HG03196 (cell line): ENCODE measurements at regions not wholly inside any gene's neighbourhood (a gene's known extent, or its start where the extent isn't known, plus 50 kb on each side); places are given as distances from the start of the nearest gene placed in this dataset.

Experiments used
- ATAC-seq: cut with Tn5 transposase; IDR thresholded peaks from one replicate; pipeline ENCODE4 v1.9.1; 2021; ENCODE audit not compliant: unreplicated experiment

- ATAC-seq: no peak
These were observed 814.1 kb upstream of the SALL3 start for GRCh38 chr18:78165525-78165924.

GRCh38 chr18:78168526-78168925 is 811.1 kb upstream of the SALL3 start:
- ATAC-seq: no peak

- ATAC-seq: no peak
These were observed 810.3 kb upstream of the SALL3 start for GRCh38 chr18:78169174-78169864.

GRCh38 chr18:78171954-78172353 is 807.7 kb upstream of the SALL3 start:
- no peak for ATAC-seq

GRCh38 chr18:78174737-78175136 is 804.9 kb upstream of the SALL3 start:
- ATAC-seq: no peak

- no peak for ATAC-seq
These were observed 800.8 kb upstream of the SALL3 start for GRCh38 chr18:78178812-78179211.

GRCh38 chr18:78180741-78181140 is 798.9 kb upstream of the SALL3 start:
- no peak for ATAC-seq

GRCh38 chr18:78183815-78184214 is 795.8 kb upstream of the SALL3 start:
- ATAC-seq: no peak

GRCh38 chr18:78191276-78191675 is 788.3 kb upstream of the SALL3 start:
- ATAC-seq: no peak

GRCh38 chr18:78192054-78192453 is 787.6 kb upstream of the SALL3 start:
- no peak for ATAC-seq

GRCh38 chr18:78196280-78196679 is 783.3 kb upstream of the SALL3 start:
- ATAC-seq: no peak

- ATAC-seq: no peak
These were observed 780.6 kb upstream of the SALL3 start for GRCh38 chr18:78199002-78199401.

- ATAC-seq: no peak
These were observed 780.0 kb upstream of the SALL3 start for GRCh38 chr18:78199611-78200010.

GRCh38 chr18:78207942-78208341 is 771.7 kb upstream of the SALL3 start:
- no peak for ATAC-seq

- no peak for ATAC-seq
These were observed 771.2 kb upstream of the SALL3 start for GRCh38 chr18:78208461-78208860.

GRCh38 chr18:78213361-78213994 is 766.1 kb upstream of the SALL3 start:
- ATAC-seq: no peak

GRCh38 chr18:78221496-78221895 is 758.1 kb upstream of the SALL3 start:
- no peak for ATAC-seq

GRCh38 chr18:78228974-78229373 is 750.6 kb upstream of the SALL3 start:
- no peak for ATAC-seq

- ATAC-seq: no peak
These were observed 748.7 kb upstream of the SALL3 start for GRCh38 chr18:78230911-78231310.

GRCh38 chr18:78232196-78232595 is 747.4 kb upstream of the SALL3 start:
- ATAC-seq: no peak

- no peak for ATAC-seq
These were observed 741.8 kb upstream of the SALL3 start for GRCh38 chr18:78237864-78238263.

GRCh38 chr18:78238404-78239089 is 741.1 kb upstream of the SALL3 start:
- no peak for ATAC-seq
